ENCODE measurements at regions not wholly inside any gene's neighbourhood (a gene's known extent, or its start where the extent isn't known, plus 50 kb on each side); places are given as distances from the start of the nearest gene placed in this dataset.

DNA sequence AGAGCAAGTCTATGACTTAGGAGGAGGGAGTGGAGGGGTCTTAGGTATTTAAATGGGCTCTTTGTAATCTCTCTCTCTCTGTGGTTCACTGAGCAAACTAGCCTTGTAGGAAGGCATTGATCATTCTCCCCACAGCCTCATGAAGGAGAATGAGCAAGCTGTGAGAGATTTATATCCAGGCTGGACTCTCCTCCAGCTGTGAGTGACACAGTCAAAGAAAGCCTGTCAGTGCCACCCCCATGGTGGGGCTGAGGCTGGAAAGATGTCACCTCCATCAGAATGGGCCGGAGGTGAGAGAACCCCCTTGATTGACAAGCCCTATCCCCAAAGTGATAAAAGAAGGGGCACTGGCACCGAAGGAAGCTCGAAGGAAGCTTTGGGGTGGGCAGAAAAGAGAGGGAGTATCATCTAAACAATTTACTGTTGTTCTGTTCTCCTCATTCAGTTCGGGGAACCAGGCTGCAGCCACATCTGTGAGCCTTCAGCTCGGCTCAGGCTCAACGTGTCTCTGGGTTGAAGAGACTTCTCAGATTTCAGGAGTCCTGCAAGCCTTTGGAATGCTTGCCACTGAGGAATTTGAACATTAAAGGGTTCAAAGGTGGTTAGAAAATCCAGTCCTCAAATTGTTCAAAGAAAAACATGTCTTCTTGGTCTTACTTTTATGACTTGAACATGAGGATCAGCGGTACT lies 538.2 kb upstream of the ZNF462 start:
- H3K4me1 ChIP-seq (ENCODE audit: control insufficient read depth, insufficient read depth, low read length): peaks cover 5% of the 10 kb centered on the region; the same call in 1 of the 2 replicates
- H3K27ac ChIP-seq (ENCODE audit: low read depth, low read length): no peak overlapping the region
- no peaks in the 10 kb centered on the region for H3K36me3 ChIP-seq (ENCODE audit: control insufficient read depth, insufficient read depth, low read length)
- no peaks in the 10 kb centered on the region for H3K27me3 ChIP-seq (ENCODE audit: control insufficient read depth, insufficient read depth, low read length)
- H3K4me3 ChIP-seq (ENCODE audit: low read depth, low read length): no peak overlapping the region
- no peak overlapping the region for H3K9ac ChIP-seq (ENCODE audit: low read depth, low read length)
- H3K9me3 ChIP-seq (ENCODE audit: control insufficient read depth, insufficient read depth, low read length): no peaks in the 10 kb centered on the region

DNA sequence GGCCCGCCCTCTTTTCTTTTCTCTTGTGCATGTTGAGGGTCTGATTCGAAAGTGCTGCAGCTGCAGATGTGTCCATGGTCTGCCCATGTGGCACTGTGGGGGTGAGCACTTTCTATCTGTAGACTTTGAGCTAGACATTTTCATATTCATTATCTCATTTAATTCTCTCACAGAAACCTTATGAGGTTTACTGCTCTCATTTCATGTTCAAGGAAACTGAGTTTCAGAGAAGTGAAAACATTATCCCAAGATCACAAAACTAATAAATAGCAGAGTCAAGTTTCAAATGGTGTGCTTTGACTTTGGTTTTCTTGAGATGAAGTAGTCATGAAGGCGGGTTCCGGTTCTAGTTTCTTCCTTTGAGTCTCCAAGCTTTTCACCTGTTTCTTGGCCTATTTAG lies 536.5 kb upstream of the ZNF462 start:
- H3K36me3 ChIP-seq (ENCODE audit: control insufficient read depth, insufficient read depth, low read length): no peaks in the 10 kb centered on the region
- H3K27me3 ChIP-seq (ENCODE audit: control insufficient read depth, insufficient read depth, low read length): no peaks in the 10 kb centered on the region
- H3K4me1 ChIP-seq (ENCODE audit: control insufficient read depth, insufficient read depth, low read length): peaks cover 5% of the 10 kb centered on the region; the same call in 1 of the 2 replicates
- no peak overlapping the region for H3K27ac ChIP-seq (ENCODE audit: low read depth, low read length)
- no peak overlapping the region for H3K9ac ChIP-seq (ENCODE audit: low read depth, low read length)
- H3K4me3 ChIP-seq (ENCODE audit: low read depth, low read length): no peak overlapping the region
- H3K9me3 ChIP-seq (ENCODE audit: control insufficient read depth, insufficient read depth, low read length): no peaks in the 10 kb centered on the region

DNA sequence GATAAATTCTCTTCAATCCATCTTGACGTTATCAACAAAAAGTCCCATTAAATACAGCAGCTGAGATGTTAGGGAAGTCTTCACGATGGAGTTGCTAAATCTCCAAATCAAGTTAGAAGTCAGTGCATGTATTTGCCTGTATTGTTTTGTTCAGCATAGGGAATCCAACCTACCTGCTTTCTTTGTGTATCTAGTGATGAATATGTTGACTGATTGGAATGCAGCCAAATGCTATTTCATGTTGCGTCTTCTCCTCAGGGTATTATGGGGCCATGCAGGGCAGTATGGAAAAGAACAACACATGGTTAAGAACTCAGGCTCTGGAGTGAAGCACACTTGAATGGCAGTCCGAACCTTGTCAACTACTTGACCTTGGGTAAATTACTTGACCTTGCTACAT lies 529.5 kb upstream of the ZNF462 start:
- H3K4me1 ChIP-seq (ENCODE audit: control insufficient read depth, insufficient read depth, low read length): no peaks in the 10 kb centered on the region
- no peaks in the 10 kb centered on the region for H3K9me3 ChIP-seq (ENCODE audit: control insufficient read depth, insufficient read depth, low read length)
- no peak overlapping the region for H3K27ac ChIP-seq (ENCODE audit: low read depth, low read length)
- no peaks in the 10 kb centered on the region for H3K27me3 ChIP-seq (ENCODE audit: control insufficient read depth, insufficient read depth, low read length)
- no peak overlapping the region for H3K4me3 ChIP-seq (ENCODE audit: low read depth, low read length)
- H3K9ac ChIP-seq (ENCODE audit: low read depth, low read length): no peak overlapping the region
- H3K36me3 ChIP-seq (ENCODE audit: control insufficient read depth, insufficient read depth, low read length): no peaks in the 10 kb centered on the region

DNA sequence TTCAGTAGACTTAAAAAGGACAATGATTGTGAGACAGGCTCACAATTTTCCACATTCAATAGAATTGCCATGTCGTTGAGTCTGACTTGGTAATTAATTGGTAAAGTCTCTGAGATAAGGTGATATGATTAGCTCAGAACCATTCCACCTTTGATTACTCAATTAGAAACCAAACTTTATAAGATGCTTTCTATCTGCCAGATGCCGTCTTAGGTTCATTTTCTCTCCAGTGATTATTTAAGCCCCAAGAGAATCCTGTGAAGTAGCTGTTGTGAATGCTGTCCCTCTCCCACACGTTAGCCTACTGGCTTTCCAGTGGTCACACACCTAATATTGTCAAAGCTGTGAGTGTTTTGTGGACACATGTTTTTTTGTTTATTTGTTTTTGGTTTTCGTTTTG lies 528.9 kb upstream of the ZNF462 start:
- Histone ChIP-seq H3K27me3 (ENCODE audit: control insufficient read depth, insufficient read depth, low read length) (no peaks in the 10 kb centered on the region), H3K27ac (ENCODE audit: low read depth, low read length) (no peak overlapping the region), H3K4me3 (ENCODE audit: low read depth, low read length) (no peak overlapping the region), H3K36me3 (ENCODE audit: control insufficient read depth, insufficient read depth, low read length) (no peaks in the 10 kb centered on the region), H3K9ac (ENCODE audit: low read depth, low read length) (no peak overlapping the region), H3K9me3 (ENCODE audit: control insufficient read depth, insufficient read depth, low read length) (no peaks in the 10 kb centered on the region), H3K4me1 (ENCODE audit: control insufficient read depth, insufficient read depth, low read length) (no peaks in the 10 kb centered on the region)

DNA sequence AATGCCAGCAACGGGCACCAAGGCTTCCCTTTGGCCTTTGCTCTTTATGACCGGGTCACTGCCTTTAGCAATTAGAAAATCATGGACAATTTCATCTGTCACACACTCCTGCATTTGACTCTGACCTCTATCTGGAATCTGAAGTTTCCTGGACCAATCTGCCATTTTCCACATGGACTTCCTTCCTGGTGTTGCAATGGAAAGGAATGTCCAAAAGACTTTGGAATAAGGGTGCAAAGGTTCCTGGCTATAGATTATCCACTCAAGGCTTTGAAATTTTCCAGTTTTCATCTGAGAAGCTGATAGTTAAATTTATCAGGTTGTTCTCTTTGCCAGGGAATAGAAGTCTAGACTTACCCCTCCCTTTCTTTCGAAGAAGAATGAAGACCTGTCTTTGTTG lies 523.1 kb upstream of the ZNF462 start:
- Histone ChIP-seq H3K9me3 (ENCODE audit: control insufficient read depth, insufficient read depth, low read length) (no peaks in the 10 kb centered on the region), H3K36me3 (ENCODE audit: control insufficient read depth, insufficient read depth, low read length) (no peaks in the 10 kb centered on the region), H3K4me3 (ENCODE audit: low read depth, low read length) (no peak overlapping the region), H3K9ac (ENCODE audit: low read depth, low read length) (no peak overlapping the region), H3K27me3 (ENCODE audit: control insufficient read depth, insufficient read depth, low read length) (no peaks in the 10 kb centered on the region), H3K27ac (ENCODE audit: low read depth, low read length) (no peak overlapping the region), H3K4me1 (ENCODE audit: control insufficient read depth, insufficient read depth, low read length) (no peaks in the 10 kb centered on the region)

DNA sequence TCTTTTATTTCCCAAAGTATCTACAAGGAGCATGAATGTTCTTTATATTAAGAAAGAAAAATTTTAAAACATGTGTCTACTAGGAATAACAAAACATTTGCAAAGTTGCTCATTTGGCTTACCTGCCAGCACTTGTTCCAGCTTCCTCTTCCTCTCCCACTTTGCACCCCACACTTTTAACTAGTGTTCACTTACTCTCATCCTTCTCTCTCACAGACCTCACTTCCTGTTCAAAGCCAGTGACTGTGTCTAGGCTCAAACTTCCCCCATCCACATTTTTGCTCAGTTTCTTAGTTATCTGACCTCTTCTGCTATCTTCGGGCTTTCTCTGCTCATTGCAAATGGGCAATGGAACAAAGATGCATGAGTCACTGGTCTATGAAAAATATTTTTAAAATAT lies 512.2 kb upstream of the ZNF462 start:
- Histone ChIP-seq H3K36me3 (ENCODE audit: control insufficient read depth, insufficient read depth, low read length) (no peaks in the 10 kb centered on the region), H3K4me1 (ENCODE audit: control insufficient read depth, insufficient read depth, low read length) (no peaks in the 10 kb centered on the region), H3K4me3 (ENCODE audit: low read depth, low read length) (no peak overlapping the region), H3K27me3 (ENCODE audit: control insufficient read depth, insufficient read depth, low read length) (no peaks in the 10 kb centered on the region), H3K27ac (ENCODE audit: low read depth, low read length) (no peak overlapping the region), H3K9me3 (ENCODE audit: control insufficient read depth, insufficient read depth, low read length) (no peaks in the 10 kb centered on the region), H3K9ac (ENCODE audit: low read depth, low read length) (no peak overlapping the region)

DNA sequence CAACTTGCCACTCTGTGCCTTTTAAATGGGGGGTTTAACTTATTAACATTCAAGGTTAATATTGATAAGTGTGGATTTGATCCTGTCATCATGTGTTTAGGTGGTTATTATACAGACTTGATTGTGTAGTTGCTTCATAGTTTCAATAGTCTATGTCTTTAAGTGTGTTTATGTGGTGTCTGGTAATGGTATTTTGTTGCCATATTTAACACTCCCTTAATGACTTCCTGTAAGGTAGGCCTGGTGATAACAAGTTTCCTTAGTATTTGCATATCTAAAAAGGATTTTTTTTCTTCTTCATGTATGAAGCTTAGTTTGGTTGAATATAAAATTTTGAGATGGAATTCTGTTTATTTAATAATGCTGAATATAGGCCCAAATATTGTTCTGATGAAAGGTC lies 506.0 kb upstream of the ZNF462 start:
- Histone ChIP-seq H3K36me3 (ENCODE audit: control insufficient read depth, insufficient read depth, low read length) (no peaks in the 10 kb centered on the region), H3K9ac (ENCODE audit: low read depth, low read length) (no peak overlapping the region), H3K27me3 (ENCODE audit: control insufficient read depth, insufficient read depth, low read length) (no peaks in the 10 kb centered on the region), H3K4me3 (ENCODE audit: low read depth, low read length) (no peak overlapping the region), H3K4me1 (ENCODE audit: control insufficient read depth, insufficient read depth, low read length) (no peaks in the 10 kb centered on the region), H3K9me3 (ENCODE audit: control insufficient read depth, insufficient read depth, low read length) (no peaks in the 10 kb centered on the region), H3K27ac (ENCODE audit: low read depth, low read length) (no peak overlapping the region)

DNA sequence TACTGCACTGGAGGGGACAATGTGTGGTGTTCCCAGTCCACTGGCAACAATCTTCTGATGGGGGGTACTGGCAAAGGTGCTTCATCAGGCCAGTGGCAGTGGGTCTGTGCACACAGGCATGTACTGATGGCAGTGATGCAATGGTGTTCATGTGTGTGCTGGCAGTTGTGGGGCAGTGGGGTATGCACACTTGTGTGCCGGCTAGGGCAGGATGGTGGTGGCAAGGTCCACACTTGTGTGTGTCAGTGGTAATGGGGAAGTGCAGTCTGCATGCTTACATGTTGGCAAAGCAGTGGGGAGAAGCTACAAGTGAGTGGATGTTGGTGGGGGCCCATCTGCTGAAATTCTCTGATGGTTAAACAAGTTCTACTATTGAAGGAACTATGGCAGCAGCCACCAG lies 504.6 kb upstream of the ZNF462 start:
- no peaks in the 10 kb centered on the region for H3K27me3 ChIP-seq (ENCODE audit: control insufficient read depth, insufficient read depth, low read length)
- no peaks in the 10 kb centered on the region for H3K4me1 ChIP-seq (ENCODE audit: control insufficient read depth, insufficient read depth, low read length)
- no peaks in the 10 kb centered on the region for H3K36me3 ChIP-seq (ENCODE audit: control insufficient read depth, insufficient read depth, low read length)
- no peak overlapping the region; the same call in 1 of the 2 replicates for H3K9ac ChIP-seq (ENCODE audit: low read depth, low read length)
- no peak overlapping the region for H3K27ac ChIP-seq (ENCODE audit: low read depth, low read length)
- no peaks in the 10 kb centered on the region for H3K9me3 ChIP-seq (ENCODE audit: control insufficient read depth, insufficient read depth, low read length)
- H3K4me3 ChIP-seq (ENCODE audit: low read depth, low read length): no peak overlapping the region

DNA sequence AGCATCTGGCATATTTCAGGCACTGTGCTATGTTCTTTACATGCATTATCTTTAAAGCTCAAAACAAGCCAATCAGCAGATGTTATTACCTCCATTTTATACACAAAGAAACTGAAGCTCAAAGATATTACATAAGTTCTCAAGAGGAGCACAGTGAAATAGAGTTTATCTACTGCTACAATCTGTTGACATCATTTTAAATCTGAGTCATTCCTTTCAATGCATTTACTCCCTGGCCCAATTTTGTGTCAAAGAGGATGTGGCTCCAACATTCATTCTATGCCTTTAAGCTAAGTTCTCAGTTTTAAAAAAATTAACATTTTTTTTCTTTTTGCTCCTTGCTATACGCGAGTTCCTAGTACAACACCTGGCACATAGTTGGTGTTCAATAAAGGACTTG lies 486.3 kb upstream of the ZNF462 start:
- Histone ChIP-seq H3K27ac (ENCODE audit: low read depth, low read length) (no peak overlapping the region), H3K9me3 (ENCODE audit: control insufficient read depth, insufficient read depth, low read length) (peaks cover under 1% of the 10 kb centered on the region; the same call in 1 of the 2 replicates)

DNA sequence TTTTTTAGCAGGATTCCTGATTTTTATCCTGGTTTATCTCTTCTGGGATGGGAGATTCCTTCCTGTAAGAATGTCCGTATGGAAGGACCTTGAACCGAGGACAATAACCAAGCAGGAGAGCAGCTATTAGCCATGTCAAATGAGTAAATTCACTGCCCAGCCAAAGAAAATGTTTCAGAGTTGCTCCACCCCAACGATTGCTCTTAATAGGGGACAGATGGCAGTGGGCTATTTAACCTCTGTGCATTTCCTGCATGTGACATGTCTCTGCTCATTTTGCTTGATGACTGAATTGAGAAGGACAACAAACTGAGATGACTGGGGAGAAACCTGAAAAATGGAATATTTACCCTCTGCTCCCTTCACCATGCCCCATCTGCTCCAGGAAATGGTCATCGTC lies 479.9 kb upstream of the ZNF462 start:
- Histone ChIP-seq H3K36me3 (ENCODE audit: control insufficient read depth, insufficient read depth, low read length) (no peaks in the 10 kb centered on the region), H3K9me3 (ENCODE audit: control insufficient read depth, insufficient read depth, low read length) (no peaks in the 10 kb centered on the region), H3K4me3 (ENCODE audit: low read depth, low read length) (no peak overlapping the region), H3K27ac (ENCODE audit: low read depth, low read length) (no peak overlapping the region), H3K27me3 (ENCODE audit: control insufficient read depth, insufficient read depth, low read length) (no peaks in the 10 kb centered on the region), H3K9ac (ENCODE audit: low read depth, low read length) (no peak overlapping the region), H3K4me1 (ENCODE audit: control insufficient read depth, insufficient read depth, low read length) (no peaks in the 10 kb centered on the region)

More for the DNA sequence above, 486.3 kb upstream of the ZNF462 start:
- H3K4me3 ChIP-seq (ENCODE audit: low read depth, low read length): no peak overlapping the region
- H3K4me1 ChIP-seq (ENCODE audit: control insufficient read depth, insufficient read depth, low read length): no peaks in the 10 kb centered on the region
- no peaks in the 10 kb centered on the region for H3K27me3 ChIP-seq (ENCODE audit: control insufficient read depth, insufficient read depth, low read length)
- H3K9ac ChIP-seq (ENCODE audit: low read depth, low read length): no peak overlapping the region
- H3K36me3 ChIP-seq (ENCODE audit: control insufficient read depth, insufficient read depth, low read length): no peaks in the 10 kb centered on the region

DNA sequence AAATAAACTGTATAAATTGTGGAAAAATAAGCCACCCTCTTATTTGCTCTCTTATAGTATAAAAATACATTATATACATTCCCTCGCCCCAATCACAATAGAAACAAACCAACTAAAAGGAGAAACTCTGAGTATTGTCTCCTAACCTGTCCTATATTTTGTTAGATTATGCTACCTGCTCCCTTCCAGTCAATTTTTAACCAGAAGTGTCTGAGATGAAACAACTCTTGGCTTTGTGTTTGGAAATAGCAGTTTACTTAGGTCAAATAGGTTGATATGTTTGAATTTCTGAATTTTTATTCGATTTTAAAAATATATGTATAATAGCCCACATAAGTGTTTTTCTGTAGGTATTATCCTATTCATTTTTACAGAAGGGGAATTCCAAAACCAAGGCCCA lies 475.0 kb upstream of the ZNF462 start:
- Histone ChIP-seq H3K27ac (ENCODE audit: low read depth, low read length) (no peak overlapping the region), H3K9me3 (ENCODE audit: control insufficient read depth, insufficient read depth, low read length) (no peaks in the 10 kb centered on the region), H3K9ac (ENCODE audit: low read depth, low read length) (no peak overlapping the region), H3K27me3 (ENCODE audit: control insufficient read depth, insufficient read depth, low read length) (no peaks in the 10 kb centered on the region), H3K4me1 (ENCODE audit: control insufficient read depth, insufficient read depth, low read length) (no peaks in the 10 kb centered on the region), H3K36me3 (ENCODE audit: control insufficient read depth, insufficient read depth, low read length) (no peaks in the 10 kb centered on the region), H3K4me3 (ENCODE audit: low read depth, low read length) (no peak overlapping the region)
